HEK293 (cell line): ENCODE measurements at regions not wholly inside any gene's neighbourhood (a gene's known extent, or its start where the extent isn't known, plus 50 kb on each side); places are given as distances from the start of the nearest gene placed in this dataset.

Experiments used
- CTCF ChIA-PET: fragments of 350-600 bp; formaldehyde crosslinking; extraction: SDS; loops from one replicate; lab custom pipeline; 2021; ENCODE audit warnings: antibody characterized with exemption; lab: Yijun Ruan, JAX
- POLR2A ChIA-PET: fragments of 300-600 bp; formaldehyde crosslinking; extraction: SDS; loops from one replicate; lab custom pipeline; 2020; ENCODE audit warnings: antibody characterized with exemption, inconsistent platforms; lab: Yijun Ruan, JAX
- H3K27ac ChIP-seq: fragments of 200-500 bp; sonication (Bioruptor generic); 2 replicates; pipeline ENCODE4 v1.5.1; 2014; ENCODE audit warnings: low read depth, low read length, control low read depth, inconsistent platforms; ENCODE audit errors: extremely low read depth
- H3K36me3 ChIP-seq, 2 experiments: fragments of 200-500 bp in 1 of 2; sonication (Bioruptor generic) in 1 of 2; 1 replicate in 1 of 2; 2 replicates in 1 of 2; pipeline ENCODE4 v1.5.1; 2014 to 2017; ENCODE audit warnings: inconsistent platforms in 2 of 2, low read length in 2 of 2; ENCODE audit not compliant: control insufficient read depth in 2 of 2, insufficient read depth in 1 of 2
- H3K4me1 ChIP-seq: fragments of 200-500 bp; sonication (Bioruptor generic); 2 replicates; pipeline ENCODE4 v1.5.1; 2014; ENCODE audit warnings: mild to moderate bottlenecking, low read length, inconsistent platforms; ENCODE audit not compliant: control insufficient read depth, insufficient read depth
- H3K4me3 ChIP-seq: 2 replicates; pipeline ENCODE4 v1.5.1; 2011; ENCODE audit warnings: low read depth, mild to moderate bottlenecking, control low read depth, low read length, moderate library complexity
- H3K9me3 ChIP-seq: fragments of 200-500 bp; sonication (Bioruptor generic); 2 replicates; pipeline ENCODE4 v1.5.1; 2014; ENCODE audit warnings: low read depth, low read length, inconsistent platforms; ENCODE audit not compliant: control insufficient read depth, insufficient read depth
- KLF16 ChIP-seq: fragments of 450-650 bp; formaldehyde crosslinking; IDR thresholded peaks from 2 replicates; pipeline ENCODE4 v1.5.1; 2017; ENCODE audit warnings: missing biosample characterization, missing genetic modification characterization
- SCRT1 ChIP-seq: fragments of 450-650 bp; formaldehyde crosslinking; IDR thresholded peaks from 2 replicates; pipeline ENCODE4 v1.5.1; 2016; ENCODE audit warnings: missing biosample characterization, missing genetic modification characterization, borderline replicate concordance
- ZBTB21 ChIP-seq: fragments of 450-650 bp; formaldehyde crosslinking; IDR thresholded peaks from 2 replicates; pipeline ENCODE4 v1.5.1; 2017; ENCODE audit warnings: missing biosample characterization, missing genetic modification characterization
- ZBTB49 ChIP-seq: fragments of 450-650 bp; formaldehyde crosslinking; IDR thresholded peaks from 2 replicates; pipeline ENCODE4 v1.5.1; 2016; ENCODE audit warnings: missing biosample characterization, missing genetic modification characterization, low read depth
- ZNF184 ChIP-seq: fragments of 450-650 bp; IDR thresholded peaks from 2 replicates; pipeline ENCODE4 v1.5.1; 2018; ENCODE audit warnings: missing biosample characterization, mild to moderate bottlenecking, missing genetic modification characterization
- ZNF280D ChIP-seq: fragments of 450-650 bp; formaldehyde crosslinking; IDR thresholded peaks from 2 replicates; pipeline ENCODE4 v1.5.1; 2016; ENCODE audit warnings: missing biosample characterization, missing genetic modification characterization
- ZNF449 ChIP-seq: fragments of 450-650 bp; formaldehyde crosslinking; IDR thresholded peaks from 2 replicates; pipeline ENCODE4 v1.5.1; 2017; ENCODE audit warnings: missing biosample characterization, mild to moderate bottlenecking, missing genetic modification characterization, moderate library complexity
- ZNF530 ChIP-seq: fragments of 450-650 bp; formaldehyde crosslinking; IDR thresholded peaks from 2 replicates; pipeline ENCODE4 v1.5.1; 2016; ENCODE audit warnings: low read depth, missing biosample characterization, missing genetic modification characterization

- POLR2A ChIA-PET: no interaction called here
- H3K27ac ChIP-seq: no peak overlapping the region
- no peaks in the 10 kb centered on the region for H3K36me3 ChIP-seq
- no peak overlapping the region for H3K4me3 ChIP-seq
- TF ChIP-seq ZBTB49: no peak
- no peak for TF ChIP-seq SCRT1 (tag by site-specific recombination)
- TF ChIP-seq ZBTB21 (tag by site-specific recombination): no peak
- TF ChIP-seq ZNF530 (tag by site-specific recombination): no peak
- no peak for TF ChIP-seq ZNF184 (tag by site-specific recombination)
- TF ChIP-seq ZNF449 (tag by site-specific recombination): no peak
- TF ChIP-seq ZNF280D (tag by site-specific recombination): no peak
- TF ChIP-seq KLF16: no peak
- TF ChIP-seq, all 188 proteins: peak for 0
- CTCF ChIA-PET: no interaction called here
- no peaks in the 10 kb centered on the region for H3K4me1 ChIP-seq
- no peaks in the 10 kb centered on the region for H3K9me3 ChIP-seq
These were observed 687.5 kb downstream of the SORCS3 start for GRCh38 chr10:105328503-105329133.
